IPS-15b (cell line): ENCODE measurements at regions not wholly inside any gene's neighbourhood (a gene's known extent, or its start where the extent isn't known, plus 50 kb on each side); places are given as distances from the start of the nearest gene placed in this dataset.
"Not testable (repeated sequence)": the region's sequence is repeated elsewhere in the genome, so short reads cannot be mapped to it uniquely, and the experiment has no call there.

ENCODE experiments used
- H3K27me3 ChIP-seq: one replicate; pipeline ENCODE4 v1.6.1; 2013; ENCODE audit warnings: low read length; ENCODE audit not compliant: control insufficient read depth, insufficient read depth
- H3K36me3 ChIP-seq: one replicate; pipeline ENCODE4 v1.6.1; 2013; ENCODE audit warnings: low read length; ENCODE audit not compliant: control insufficient read depth, insufficient read depth
- H3K4me1 ChIP-seq: one replicate; pipeline ENCODE4 v1.6.1; 2013; ENCODE audit warnings: mild to moderate bottlenecking, low read length; ENCODE audit not compliant: control insufficient read depth, insufficient read depth
- H3K4me3 ChIP-seq: one replicate; pipeline ENCODE4 v1.5.1; 2013; ENCODE audit warnings: low read depth, low read length
- H3K9ac ChIP-seq: one replicate; pipeline ENCODE4 v1.6.1; 2013; ENCODE audit warnings: low read depth, mild to moderate bottlenecking, low read length
- H3K9me3 ChIP-seq: one replicate; pipeline ENCODE4 v1.6.1; 2013; ENCODE audit warnings: mild to moderate bottlenecking, low read length; ENCODE audit not compliant: control insufficient read depth, insufficient read depth

DNA sequence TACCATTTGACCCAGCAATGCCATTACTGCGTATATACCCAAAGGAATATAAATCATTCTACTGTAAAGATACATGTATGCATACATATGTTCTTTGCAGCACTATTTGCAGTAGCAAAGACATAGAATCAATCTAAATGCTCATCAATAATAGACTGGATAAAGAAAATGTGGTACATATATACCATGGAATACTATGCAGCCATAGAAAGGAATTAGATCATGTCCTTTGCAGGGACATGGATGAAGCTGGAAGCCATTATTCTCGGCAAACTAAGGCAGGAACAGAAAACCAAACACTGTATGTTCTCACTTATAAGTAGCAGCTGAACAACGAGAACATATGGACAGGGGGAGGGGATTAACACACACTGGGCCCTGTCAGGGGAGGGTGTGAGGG is 54.8 kb upstream of the ZNF30 start:
- not testable (repeated sequence) for H3K36me3 ChIP-seq, H3K9ac ChIP-seq, H3K9me3 ChIP-seq, H3K27me3 ChIP-seq, H3K4me3 ChIP-seq, H3K4me1 ChIP-seq

DNA sequence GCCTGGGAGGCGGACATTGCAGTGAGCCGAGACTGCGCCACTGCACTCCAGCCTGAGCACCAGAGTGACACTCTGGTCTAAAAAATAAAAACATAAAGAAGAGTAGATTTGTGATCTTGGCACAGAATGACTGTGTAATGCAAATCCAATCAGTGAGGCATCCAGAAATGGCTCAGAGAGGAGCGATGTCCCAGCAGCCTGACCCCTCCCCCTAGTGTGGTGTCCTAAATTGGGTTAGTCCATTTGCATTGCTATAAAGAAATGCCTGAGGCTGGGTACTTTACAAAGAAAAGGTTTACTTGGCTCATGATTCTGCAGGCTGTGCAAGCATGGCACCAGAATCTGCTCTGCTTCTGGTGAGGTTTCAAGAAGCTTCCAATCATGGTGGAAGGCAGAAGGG is 59.1 kb upstream of the ZNF30 start:
- Histone ChIP-seq H3K36me3 (no peaks in the 10 kb centered on the region), H3K9me3 (no peaks in the 10 kb centered on the region), H3K9ac (no peak overlapping the region), H3K4me3 (no peak overlapping the region), H3K27me3 (no peaks in the 10 kb centered on the region), H3K4me1 (peaks cover 5% of the 10 kb centered on the region)

DNA sequence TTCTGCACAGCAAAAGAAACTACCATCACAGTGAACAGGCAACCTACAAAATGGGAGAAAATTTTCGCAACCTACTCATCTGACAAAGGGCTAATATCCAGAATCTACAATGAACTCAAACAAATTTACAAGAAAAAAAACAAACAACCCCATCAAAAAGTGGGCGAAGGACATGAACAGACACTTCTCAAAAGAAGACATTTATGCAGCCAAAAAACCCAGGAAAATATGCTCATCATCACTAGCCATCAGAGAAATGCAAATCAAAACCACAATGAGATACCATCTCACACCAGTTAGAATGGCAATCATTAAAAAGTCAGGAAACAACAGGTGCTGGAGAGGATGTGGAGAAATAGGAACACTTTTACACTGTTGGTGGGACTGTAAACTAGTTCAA is 61.5 kb upstream of the ZNF30 start:
- H3K27me3 ChIP-seq, H3K9me3 ChIP-seq, H3K36me3 ChIP-seq, H3K9ac ChIP-seq, H3K4me1 ChIP-seq, H3K4me3 ChIP-seq: not testable (repeated sequence)

DNA sequence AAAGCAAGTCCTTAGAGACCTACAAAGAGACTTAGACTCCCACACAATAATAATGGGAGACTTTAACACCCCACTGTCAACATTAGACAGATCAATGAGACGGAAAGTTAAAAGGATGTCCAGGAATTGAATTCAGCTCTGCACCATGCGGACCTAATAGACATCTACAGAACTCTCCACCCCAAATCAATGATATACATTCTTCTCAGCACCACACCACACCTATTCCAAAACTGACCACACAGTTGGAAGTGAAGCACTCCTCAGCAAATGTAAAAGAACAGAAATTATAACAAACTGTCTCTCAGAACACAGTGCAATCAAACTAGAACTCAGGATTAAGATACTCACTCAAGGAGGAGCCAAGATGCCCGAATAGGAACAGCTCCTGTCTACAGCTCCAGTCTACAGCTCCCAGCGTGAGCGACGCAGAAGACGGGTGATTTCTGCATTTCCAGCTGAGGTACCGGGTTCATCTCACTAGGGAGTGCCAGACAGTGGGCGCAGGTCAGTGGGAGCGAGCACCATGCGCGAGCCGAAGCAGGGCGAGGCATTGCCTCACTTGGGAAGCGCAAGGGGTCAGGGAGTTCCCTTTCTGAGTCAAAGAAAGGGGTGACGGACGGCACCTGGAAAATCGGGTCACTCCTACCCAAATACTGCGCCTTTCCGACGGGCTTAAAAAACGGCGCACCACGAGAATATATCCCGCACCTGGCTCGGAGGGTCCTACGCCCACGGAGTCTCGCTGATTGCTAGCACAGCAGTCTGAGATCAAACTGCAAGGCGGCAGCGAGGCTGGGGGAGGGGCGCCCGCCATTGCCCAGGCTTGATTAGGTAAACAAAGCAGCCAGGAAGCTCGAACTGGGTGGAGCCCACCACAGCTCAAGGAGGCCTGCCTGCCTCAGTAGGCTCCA is 66.6 kb upstream of the ZNF30 start:
- not testable (repeated sequence) for H3K9ac ChIP-seq

GRCh38 chr19:34859325-34859724 is 67.4 kb upstream of the ZNF30 start:
- H3K27me3 ChIP-seq, H3K4me1 ChIP-seq, H3K9me3 ChIP-seq, H3K36me3 ChIP-seq, H3K9ac ChIP-seq, H3K4me3 ChIP-seq: not testable (repeated sequence)

More for the DNA sequence above, 66.6 kb upstream of the ZNF30 start:
- H3K4me1 ChIP-seq, H3K36me3 ChIP-seq, H3K27me3 ChIP-seq, H3K9me3 ChIP-seq: not testable (repeated sequence)
- peak overlapping the region; percentile 39 for H3K4me3 ChIP-seq

DNA sequence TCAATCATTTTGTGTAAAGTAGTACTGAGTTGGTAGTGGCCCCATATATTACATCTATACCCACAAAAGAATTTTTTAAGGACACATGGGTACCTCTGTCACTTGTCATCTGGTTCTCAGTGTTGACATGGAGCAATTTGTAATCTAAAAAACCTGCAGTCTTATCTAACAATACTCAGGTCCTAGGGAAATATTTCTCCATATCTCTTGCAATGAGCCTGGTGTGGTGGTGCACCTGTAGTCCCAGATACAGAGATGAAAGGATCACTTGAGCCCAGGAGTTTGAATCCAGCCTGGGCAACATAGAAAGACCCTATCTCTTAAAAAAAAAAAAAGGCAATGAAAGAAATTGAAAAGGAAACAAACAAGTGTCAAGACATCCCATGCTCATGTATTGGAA is 70.7 kb upstream of the ZNF30 start:
- no peaks in the 10 kb centered on the region for H3K9me3 ChIP-seq
- no peak overlapping the region for H3K9ac ChIP-seq
- no peak overlapping the region for H3K4me3 ChIP-seq
- no peaks in the 10 kb centered on the region for H3K27me3 ChIP-seq
- peaks cover 3% of the 10 kb centered on the region for H3K4me1 ChIP-seq
- no peaks in the 10 kb centered on the region for H3K36me3 ChIP-seq

DNA sequence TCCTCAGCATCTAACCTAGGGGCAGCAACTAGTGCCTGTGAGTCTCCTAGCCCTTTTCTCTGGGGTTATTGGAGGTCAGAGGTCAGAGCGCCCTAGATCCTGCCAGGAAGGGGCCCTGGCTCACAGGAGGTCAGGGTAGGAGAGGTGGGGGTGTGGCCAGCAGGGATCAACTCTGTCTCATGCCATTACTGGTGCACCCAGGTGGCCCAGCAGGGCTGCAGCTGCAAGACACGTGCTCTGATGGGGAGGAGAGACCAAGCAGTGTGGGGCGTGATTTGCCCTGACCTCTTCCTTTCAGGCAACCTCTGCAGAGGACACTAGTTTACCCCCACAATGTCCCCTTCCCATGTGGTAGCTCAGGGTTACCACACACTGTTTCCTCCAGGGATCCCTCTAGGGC is 73.3 kb upstream of the ZNF30 start:
- H3K4me3 ChIP-seq: no peak overlapping the region
- H3K9ac ChIP-seq: no peak overlapping the region
- H3K4me1 ChIP-seq: peaks cover 3% of the 10 kb centered on the region
- H3K27me3 ChIP-seq: no peaks in the 10 kb centered on the region
- H3K9me3 ChIP-seq: no peaks in the 10 kb centered on the region
- H3K36me3 ChIP-seq: no peaks in the 10 kb centered on the region

DNA sequence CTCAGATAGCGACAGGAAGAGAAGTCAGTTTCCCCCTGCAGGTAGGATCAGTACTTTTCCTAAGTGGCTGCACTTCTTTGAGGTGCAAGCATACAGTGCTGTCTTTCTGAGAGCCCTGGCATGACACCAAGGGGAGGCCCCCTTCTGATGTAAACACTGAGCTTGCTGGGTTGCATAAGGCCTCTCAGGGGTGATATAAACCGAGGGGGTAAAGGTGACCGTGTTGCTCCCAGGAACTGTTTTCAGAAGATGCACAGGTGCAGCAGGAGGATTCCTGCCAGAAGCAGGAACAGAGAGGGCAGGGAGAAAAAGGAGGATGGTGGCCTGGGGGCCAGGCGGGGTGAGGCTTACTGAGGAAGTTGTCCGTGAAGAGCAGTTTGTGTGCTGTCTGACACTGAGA is 74.0 kb upstream of the ZNF30 start:
- H3K27me3 ChIP-seq: no peaks in the 10 kb centered on the region
- no peaks in the 10 kb centered on the region for H3K9me3 ChIP-seq
- no peaks in the 10 kb centered on the region for H3K36me3 ChIP-seq
- H3K4me1 ChIP-seq: peaks cover 3% of the 10 kb centered on the region
- H3K9ac ChIP-seq: no peak overlapping the region
- H3K4me3 ChIP-seq: no peak overlapping the region

GRCh38 chr19:34851277-34851804 is 75.4 kb upstream of the ZNF30 start:
- Histone ChIP-seq H3K4me1 (peaks cover 3% of the 10 kb centered on the region), H3K9me3 (no peaks in the 10 kb centered on the region), H3K27me3 (no peaks in the 10 kb centered on the region), H3K9ac (no peak overlapping the region), H3K4me3 (no peak overlapping the region), H3K36me3 (no peaks in the 10 kb centered on the region)

GRCh38 chr19:34847393-34847792 is 74.4 kb upstream of the ZNF599 start:
- H3K4me3 ChIP-seq: no peak overlapping the region
- H3K4me1 ChIP-seq: no peaks in the 10 kb centered on the region
- H3K9ac ChIP-seq: no peak overlapping the region
- no peaks in the 10 kb centered on the region for H3K36me3 ChIP-seq
- no peaks in the 10 kb centered on the region for H3K27me3 ChIP-seq
- no peaks in the 10 kb centered on the region for H3K9me3 ChIP-seq

- no peaks in the 10 kb centered on the region for H3K36me3 ChIP-seq
- H3K9me3 ChIP-seq: no peaks in the 10 kb centered on the region
- H3K4me1 ChIP-seq: no peaks in the 10 kb centered on the region
- no peak overlapping the region for H3K9ac ChIP-seq
- no peak overlapping the region for H3K4me3 ChIP-seq
- peaks cover 10% of the 10 kb centered on the region for H3K27me3 ChIP-seq
Measured at GRCh38 chr19:34844277-34844676, 71.3 kb upstream of the ZNF599 start.

- H3K4me3 ChIP-seq: no peak overlapping the region
- no peaks in the 10 kb centered on the region for H3K36me3 ChIP-seq
- H3K4me1 ChIP-seq: no peaks in the 10 kb centered on the region
- no peak overlapping the region for H3K9ac ChIP-seq
- no peaks in the 10 kb centered on the region for H3K9me3 ChIP-seq
- H3K27me3 ChIP-seq: peaks cover 22% of the 10 kb centered on the region
Measured at GRCh38 chr19:34841780-34842179, 68.8 kb upstream of the ZNF599 start.
